GM21526 (cell line): ENCODE measurements at regions not wholly inside any gene's neighbourhood (a gene's known extent, or its start where the extent isn't known, plus 50 kb on each side); places are given as distances from the start of the nearest gene placed in this dataset.
"Not testable (repeated sequence)": the region's sequence is repeated elsewhere in the genome, so short reads cannot be mapped to it uniquely, and the experiment has no call there.

ENCODE experiments used
- ATAC-seq: cut with Tn5 transposase; IDR thresholded peaks from one replicate; pipeline ENCODE4 v1.9.1; 2021; ENCODE audit warnings: moderate library complexity; ENCODE audit not compliant: unreplicated experiment, low FRiP score

DNA sequence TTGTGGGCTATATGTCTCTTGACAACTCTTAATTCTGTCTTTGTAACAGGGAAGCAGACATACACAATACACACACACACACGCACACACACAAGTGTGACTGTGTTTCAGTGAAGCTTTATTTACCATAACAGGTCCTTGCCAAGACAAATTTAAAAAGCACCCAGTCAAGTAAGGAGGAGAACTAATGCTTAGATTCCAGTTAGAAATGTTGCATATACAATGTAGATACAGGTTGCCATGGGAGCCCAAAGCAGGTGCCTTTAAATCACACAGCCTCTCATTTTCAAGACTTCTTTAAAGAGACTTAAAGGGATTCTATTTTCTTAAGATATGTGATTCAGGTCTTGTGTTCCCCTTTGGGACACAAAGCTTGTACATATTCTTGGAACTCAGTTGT, 1551.9 kb downstream of the EFNB2 start:
- no peak for ATAC-seq

DNA sequence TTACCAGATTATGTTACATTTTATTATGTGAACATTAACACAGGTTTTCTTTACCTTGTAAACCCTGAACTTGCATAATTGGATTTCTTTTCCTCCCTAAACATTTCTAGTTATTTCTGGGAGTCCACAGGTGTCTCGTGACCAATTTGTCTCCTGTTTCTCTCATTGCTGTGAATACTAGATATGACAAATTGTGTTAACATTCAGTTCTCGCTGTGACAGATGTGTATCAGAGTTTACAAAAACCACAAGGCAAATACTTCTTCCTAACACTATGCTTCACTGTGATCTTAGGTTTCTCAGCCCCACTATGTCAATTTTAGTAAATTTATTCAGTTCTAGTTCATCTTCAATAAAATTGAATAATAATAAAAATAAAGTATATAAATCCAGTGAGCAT, 1554.9 kb downstream of the EFNB2 start:
- no peak for ATAC-seq

DNA sequence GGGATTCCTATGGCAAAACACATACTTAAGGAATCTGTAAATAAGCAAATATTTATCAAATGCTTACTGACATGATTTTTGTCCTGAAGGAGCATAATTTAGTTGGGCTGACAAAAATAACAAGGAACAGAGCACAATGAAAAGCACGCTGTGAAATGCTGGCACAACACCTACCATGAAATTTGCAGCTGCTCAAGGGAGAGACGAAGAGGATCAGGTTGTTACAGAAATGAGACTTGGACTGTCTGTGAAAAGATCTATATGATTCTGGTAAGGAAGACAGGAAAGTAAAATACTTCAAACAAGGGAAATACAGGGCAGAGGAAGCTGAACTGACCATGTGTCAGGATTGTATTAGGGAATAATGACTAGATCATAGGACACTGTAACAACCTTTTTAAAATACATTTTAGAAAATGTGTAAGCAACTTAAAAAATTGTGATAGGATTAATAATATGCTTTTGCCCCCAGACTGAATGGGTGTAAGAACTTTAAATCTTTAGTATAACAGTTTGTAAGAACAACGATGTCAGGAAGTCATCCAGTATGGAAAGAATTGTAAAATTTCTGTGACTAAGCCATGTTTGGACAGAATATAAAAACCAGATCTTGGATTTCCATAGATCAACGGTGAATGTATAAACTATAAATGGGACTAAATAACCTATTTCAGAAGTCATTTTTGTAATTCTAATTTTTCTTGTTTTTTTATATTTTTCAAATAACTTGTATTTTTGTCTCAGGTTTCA, 1556.0 kb downstream of the EFNB2 start:
- ATAC-seq: no peak

DNA sequence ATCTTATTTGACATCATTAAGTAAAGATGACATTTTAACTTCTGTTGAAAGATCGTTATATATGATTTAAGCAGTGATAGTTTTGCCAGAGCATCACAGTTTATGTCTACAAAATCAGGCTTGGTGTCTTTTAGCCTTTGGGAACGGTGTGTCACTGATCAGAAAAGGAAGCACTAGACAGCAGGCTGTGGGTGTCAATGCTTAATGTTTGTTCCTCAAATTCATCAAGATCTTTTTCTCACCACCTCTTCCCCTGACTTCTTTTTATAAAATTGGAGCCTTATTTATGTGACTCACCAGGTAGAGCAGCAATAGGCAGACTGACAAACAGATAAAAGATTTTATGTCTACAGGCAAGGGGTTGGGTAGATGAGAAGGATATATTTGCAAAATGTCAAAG, 1558.5 kb downstream of the EFNB2 start:
- ATAC-seq: no peak

- peak; percentile 72 for ATAC-seq
Measured at GRCh38 chr13:104975272-104975671, 1560.2 kb downstream of the EFNB2 start.

GRCh38 chr13:104968876-104969275, 1566.6 kb downstream of the EFNB2 start:
- ATAC-seq: no peak

DNA sequence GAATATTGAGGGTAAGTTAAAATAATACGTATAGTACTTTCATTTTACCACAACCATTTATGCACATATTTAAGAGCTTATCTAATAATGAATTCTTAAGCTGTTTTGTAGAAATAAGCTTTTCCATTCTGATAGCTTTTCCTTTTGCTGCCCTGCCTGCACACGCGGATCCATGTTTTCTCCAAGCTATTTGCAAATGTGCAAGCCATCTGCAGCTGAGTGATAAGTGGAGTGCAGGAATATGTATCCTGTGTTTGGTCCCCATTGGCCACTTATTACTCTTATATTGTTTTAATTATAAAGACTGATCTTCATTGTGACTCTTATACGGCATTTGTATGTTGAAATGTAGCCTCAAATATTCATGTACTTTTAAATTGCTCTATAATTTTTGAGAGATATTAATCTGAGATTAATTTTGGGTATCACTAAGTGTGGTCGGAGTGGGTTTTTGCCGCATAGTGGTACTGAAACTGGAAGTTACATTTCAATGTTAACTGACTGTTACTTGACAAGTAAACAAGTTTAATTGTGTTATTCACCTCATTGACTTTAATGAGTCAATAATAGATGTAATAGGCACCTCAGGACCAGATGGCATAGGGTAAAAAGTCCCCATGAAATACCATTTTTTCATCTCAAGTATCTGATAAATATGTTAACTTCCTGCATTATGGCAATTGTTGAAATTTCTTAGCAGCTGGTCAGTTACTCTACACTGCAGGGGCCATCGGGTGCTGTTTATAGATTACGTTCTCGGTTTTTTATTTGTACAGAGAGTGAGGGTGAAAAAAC, 1567.4 kb downstream of the EFNB2 start:
- no peak for ATAC-seq

DNA sequence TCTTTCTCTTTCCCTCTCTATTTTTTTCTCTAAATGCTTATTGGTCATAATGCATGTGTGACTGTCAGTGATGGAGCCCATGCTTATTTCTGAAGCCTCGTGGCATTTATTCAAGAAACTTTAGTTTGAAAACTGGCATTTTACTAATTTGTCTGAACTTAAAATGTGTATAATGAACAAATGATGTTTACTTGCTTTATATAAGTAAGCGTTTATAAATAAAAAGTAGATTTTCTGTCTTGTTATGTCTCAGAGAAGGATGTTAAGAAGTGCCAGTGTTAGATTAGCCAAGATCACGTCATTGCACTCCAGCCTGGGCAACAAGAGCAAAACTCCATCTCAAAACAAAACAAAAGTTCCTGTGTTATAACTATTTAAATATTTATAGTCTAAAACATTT, 1568.1 kb downstream of the EFNB2 start:
- ATAC-seq: no peak

GRCh38 chr13:104962411-104962810, 1573.1 kb downstream of the EFNB2 start:
- ATAC-seq: no peak

DNA sequence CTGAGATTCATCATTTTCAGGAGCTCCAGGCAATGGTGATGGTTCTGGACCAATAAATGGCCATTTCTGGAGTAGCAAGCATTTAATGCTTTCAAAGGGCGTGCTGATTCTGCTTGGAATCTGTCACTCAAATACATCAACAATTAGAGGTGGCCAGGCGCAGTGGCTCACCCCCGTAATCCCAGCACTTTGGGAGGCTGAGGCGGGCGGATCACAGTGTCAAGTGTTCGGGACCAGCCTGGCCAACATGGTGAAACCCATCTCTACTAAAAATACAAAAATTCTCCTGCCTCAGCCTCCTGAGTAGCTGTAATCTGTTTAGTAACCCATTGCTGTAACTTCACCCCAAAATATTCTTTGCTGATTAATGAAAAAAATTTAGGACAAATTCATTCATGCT, 1574.2 kb downstream of the EFNB2 start:
- ATAC-seq: no peak

GRCh38 chr13:104954210-104954609, 1581.3 kb downstream of the EFNB2 start:
- ATAC-seq: no peak

DNA sequence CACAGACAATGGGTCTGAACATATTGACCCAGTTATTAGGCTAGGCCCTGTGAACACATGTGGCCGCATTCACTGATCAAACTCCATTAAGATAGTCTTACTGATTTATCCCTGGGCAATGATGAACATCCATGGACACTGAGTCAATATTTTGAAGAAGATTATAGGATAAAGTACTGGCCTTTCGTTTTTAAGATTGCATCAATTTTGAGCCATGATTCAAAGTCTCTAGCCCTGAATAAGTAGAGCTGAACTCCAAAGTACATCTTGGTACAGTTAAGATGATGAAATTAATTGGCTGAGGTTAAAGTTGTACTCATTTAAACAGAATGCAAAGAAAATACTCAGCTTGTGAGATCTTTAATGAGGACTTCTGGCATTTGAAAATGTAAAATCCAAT, 1581.9 kb downstream of the EFNB2 start:
- ATAC-seq: no peak

GRCh38 chr13:104949840-104950740, 1585.4 kb downstream of the EFNB2 start:
- no peak for ATAC-seq

DNA sequence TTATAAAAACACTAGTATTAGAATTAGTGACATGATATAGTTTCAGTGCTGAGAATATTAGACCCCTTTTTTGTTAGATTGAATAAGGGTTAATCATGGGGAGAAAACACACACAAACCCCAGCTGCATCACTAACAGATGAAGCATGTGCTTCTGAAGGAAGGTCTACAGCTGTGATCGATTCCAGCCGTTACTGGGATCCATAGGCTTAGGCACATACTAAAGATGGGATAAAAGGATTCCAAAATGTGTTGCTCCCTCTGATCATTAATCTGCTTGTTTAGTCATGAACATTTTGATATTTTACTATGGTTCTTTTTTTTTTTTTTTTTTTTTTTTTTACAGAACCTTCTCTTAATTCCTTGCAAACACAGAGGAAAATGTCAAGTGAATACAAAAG, 1591.3 kb downstream of the EFNB2 start:
- no peak for ATAC-seq

- ATAC-seq: no peak
Measured at GRCh38 chr13:104943331-104943730, 1592.1 kb downstream of the EFNB2 start.

DNA sequence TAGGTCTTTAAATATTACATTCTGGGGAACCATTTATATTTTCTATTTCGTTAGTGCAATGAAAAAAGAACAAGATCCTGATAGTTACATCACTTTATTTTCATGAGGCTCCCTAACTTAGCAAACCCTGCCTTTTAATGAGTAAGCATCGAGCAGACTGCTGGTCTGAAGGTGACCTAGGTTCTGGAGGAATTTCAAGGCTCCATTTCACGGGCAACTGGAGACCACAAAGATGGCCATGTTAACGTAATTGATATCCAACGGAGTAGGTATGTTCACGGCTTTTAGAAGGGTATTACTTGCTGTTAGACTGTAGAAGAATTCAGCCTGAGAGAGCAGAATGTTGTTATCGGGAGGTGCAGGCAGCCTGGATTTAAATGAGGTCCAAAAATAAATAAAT, 1597.6 kb downstream of the EFNB2 start:
- no peak for ATAC-seq

GRCh38 chr13:104936304-104936703, 1599.2 kb downstream of the EFNB2 start:
- ATAC-seq: no peak

- ATAC-seq: not testable (repeated sequence)
Measured at GRCh38 chr13:104920513-104920912, 1614.9 kb downstream of the EFNB2 start.

DNA sequence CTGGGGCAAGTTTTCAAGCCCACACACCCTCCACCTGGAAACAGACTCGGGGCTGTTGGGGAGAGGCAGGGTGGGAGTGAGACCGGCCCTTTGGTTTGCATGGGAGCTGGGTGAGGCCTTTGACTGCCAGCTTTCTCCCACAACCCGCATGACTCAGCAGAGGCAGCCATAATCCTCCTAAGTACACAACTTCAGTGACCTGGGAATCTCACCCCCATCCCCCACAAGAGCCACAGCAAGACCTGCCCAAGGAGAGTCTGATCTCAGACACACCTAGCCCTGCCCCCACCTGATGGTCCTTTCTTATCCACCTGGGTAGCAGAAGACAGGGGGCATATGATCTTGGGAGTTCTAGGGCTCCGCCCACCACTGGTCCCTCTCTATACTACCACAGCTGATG, 1615.4 kb downstream of the EFNB2 start:
- ATAC-seq: no peak

- ATAC-seq: no peak
Measured at GRCh38 chr13:104900191-104900817, 1635.2 kb downstream of the EFNB2 start.

- ATAC-seq: no peak
Measured at GRCh38 chr13:104898484-104898883, 1637.0 kb downstream of the EFNB2 start.
